LNCAP (cell line): ENCODE measurements at regions not wholly inside any gene's neighbourhood (a gene's known extent, or its start where the extent isn't known, plus 50 kb on each side); places are given as distances from the start of the nearest gene placed in this dataset.

Experiments
- TF ChIP-seq, protein P1 (sequence below): fragments of 450-650 bp; IDR thresholded peaks from 2 replicates; pipeline ENCODE4 v1.5.1; 2017; ENCODE audit warnings: mild to moderate bottlenecking

- TF ChIP-seq, protein P1, sequence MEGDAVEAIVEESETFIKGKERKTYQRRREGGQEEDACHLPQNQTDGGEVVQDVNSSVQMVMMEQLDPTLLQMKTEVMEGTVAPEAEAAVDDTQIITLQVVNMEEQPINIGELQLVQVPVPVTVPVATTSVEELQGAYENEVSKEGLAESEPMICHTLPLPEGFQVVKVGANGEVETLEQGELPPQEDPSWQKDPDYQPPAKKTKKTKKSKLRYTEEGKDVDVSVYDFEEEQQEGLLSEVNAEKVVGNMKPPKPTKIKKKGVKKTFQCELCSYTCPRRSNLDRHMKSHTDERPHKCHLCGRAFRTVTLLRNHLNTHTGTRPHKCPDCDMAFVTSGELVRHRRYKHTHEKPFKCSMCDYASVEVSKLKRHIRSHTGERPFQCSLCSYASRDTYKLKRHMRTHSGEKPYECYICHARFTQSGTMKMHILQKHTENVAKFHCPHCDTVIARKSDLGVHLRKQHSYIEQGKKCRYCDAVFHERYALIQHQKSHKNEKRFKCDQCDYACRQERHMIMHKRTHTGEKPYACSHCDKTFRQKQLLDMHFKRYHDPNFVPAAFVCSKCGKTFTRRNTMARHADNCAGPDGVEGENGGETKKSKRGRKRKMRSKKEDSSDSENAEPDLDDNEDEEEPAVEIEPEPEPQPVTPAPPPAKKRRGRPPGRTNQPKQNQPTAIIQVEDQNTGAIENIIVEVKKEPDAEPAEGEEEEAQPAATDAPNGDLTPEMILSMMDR, result no peak
Measured at GRCh38 chr13:97901716-97902115, 51.8 kb upstream of the IPO5 start.
